Activated naive CD8-positive, alpha-beta T cell treated with anti-CD3 and anti-CD28 coated beads, Interleukin-2, amount 10 ng/mL, durations not matched to agents 7 days and 5 days (primary cell): ENCODE measurements at regions not wholly inside any gene's neighbourhood (a gene's known extent, or its start where the extent isn't known, plus 50 kb on each side); places are given as distances from the start of the nearest gene placed in this dataset.
"Not testable (repeated sequence)": the region's sequence is repeated elsewhere in the genome, so short reads cannot be mapped to it uniquely, and the experiment has no call there.

Experiments
- ATAC-seq: fragments of 150-1000 bp; cut with Tn5 transposase; one replicate; pipeline ENCODE4 v1.10.0; 2021; ENCODE audit warnings: low read depth, moderate library complexity
- POLR2A ChIA-PET: fragments of 350-600 bp; sonication (Branson Sonifier 250); formaldehyde crosslinking; loops from one replicate; lab custom pipeline; 2021; ENCODE audit warnings: antibody characterized with exemption; lab: Charles Lee
- DNase-seq: peaks from one replicate; pipeline ENCODE4 v3.0.0; 2021
- H3K27ac Mint-ChIP-seq: one replicate; pipeline ENCODE4 v1.8.0; 2022; ENCODE audit warnings: mild to moderate bottlenecking, mixed read lengths
- H3K27me3 Mint-ChIP-seq: one replicate; pipeline ENCODE4 v1.8.0; 2022; ENCODE audit warnings: mild to moderate bottlenecking, moderate library complexity, mixed read lengths
- H3K36me3 Mint-ChIP-seq: one replicate; pipeline ENCODE4 v1.8.0; 2021; ENCODE audit warnings: mild to moderate bottlenecking, mixed read lengths
- H3K4me1 Mint-ChIP-seq: one replicate; pipeline ENCODE4 v1.8.0; 2021; ENCODE audit warnings: mixed read lengths
- H3K4me3 Mint-ChIP-seq: one replicate; pipeline ENCODE4 v1.8.0; 2022; ENCODE audit warnings: mild to moderate bottlenecking, moderate library complexity, mixed read lengths
- H3K9me3 Mint-ChIP-seq: one replicate; pipeline ENCODE4 v1.8.0; 2021; ENCODE audit warnings: mixed read lengths

DNA sequence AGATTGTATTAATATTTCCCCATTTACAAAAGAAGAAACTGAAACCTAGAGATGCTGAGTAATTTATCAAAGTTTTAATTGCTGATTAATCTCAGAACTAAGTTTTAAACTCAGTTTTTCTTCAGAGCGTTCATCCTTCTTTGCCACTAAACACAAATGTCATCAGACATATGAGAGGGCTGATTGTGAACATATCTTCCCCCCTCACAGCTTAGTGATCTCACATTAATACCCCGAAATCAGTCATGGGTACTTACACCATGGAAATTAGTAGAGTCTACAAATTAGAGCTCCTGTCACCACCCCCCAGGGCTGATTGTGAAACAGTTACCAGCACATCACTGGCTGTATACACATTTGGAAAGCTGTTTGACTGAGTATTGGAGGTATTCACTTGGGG lies 189.3 kb upstream of the SGO1 start:
- no peak overlapping the region for H3K4me3 Mint-ChIP-seq
- H3K27ac Mint-ChIP-seq: no peak overlapping the region
- no peaks in the 10 kb centered on the region for H3K27me3 Mint-ChIP-seq
- no peaks in the 10 kb centered on the region for H3K36me3 Mint-ChIP-seq
- POLR2A ChIA-PET: no interaction called here
- H3K9me3 Mint-ChIP-seq: peaks cover 1% of the 10 kb centered on the region
- no peak for ATAC-seq
- H3K4me1 Mint-ChIP-seq: no peaks in the 10 kb centered on the region
- DNase-seq: no peak

DNA sequence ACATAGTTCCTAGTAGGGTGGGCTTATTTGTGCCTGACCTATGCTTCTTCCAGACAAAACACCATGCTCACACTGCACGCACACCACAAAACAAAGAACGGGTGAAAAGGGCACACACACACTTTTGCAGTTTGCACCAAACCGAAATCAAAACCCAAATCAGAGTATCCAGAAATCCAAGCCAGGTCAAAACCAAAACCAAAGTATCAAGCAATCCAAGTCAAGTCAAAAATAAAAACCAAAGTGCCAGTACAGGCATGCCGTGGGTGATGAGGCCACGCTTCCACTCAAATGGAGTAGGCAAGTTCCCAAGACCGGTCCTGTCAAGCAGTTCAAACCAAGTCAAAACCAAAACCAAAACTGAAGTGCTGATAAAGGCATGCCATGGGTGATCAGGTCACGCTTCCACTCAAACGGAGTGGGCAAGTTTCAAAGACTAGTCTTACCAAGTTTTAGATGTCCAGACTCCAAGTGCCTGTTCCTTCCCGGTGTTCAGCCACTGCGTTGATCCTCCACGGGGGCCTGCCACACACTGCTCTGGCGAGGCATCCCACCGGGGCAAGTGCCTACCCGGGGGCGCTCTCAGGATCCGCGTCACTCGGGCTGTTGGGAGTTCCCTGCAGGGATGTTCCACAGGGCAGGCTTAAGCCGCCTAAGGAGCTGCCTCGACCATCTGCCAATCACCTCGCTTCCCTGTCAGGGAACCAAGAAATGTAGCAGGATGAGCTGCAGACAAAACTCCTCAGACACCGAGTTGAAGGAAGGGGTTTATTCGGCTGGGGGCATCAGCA lies 184.5 kb upstream of the SGO1 start:
- H3K4me3 Mint-ChIP-seq, H3K27ac Mint-ChIP-seq, DNase-seq, H3K27me3 Mint-ChIP-seq, POLR2A ChIA-PET, H3K4me1 Mint-ChIP-seq, ATAC-seq, H3K9me3 Mint-ChIP-seq, H3K36me3 Mint-ChIP-seq: not testable (repeated sequence)

DNA sequence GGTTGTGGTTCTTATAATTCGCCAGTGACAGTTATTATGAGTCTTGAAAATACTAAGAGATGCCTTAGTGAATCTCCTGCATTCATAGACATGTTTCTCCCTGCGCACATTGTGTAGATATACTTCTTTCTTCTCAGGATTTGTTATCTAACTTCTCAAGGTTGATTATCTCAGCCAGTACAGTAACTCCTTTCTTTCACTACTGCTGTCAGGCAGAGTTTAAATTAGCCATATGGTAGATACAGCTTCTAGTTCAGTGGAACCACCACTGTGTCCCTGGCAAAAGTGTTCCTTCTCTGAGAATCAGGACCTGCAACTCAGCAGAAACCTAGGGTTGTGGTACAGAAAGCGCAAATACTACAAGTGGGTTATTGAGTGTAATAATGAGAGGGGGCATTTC lies 175.0 kb upstream of the SGO1 start:
- POLR2A ChIA-PET: no interaction called here
- H3K27ac Mint-ChIP-seq: no peak overlapping the region
- H3K36me3 Mint-ChIP-seq: peaks cover 3% of the 10 kb centered on the region
- H3K4me3 Mint-ChIP-seq: no peak overlapping the region
- H3K4me1 Mint-ChIP-seq: no peaks in the 10 kb centered on the region
- no peaks in the 10 kb centered on the region for H3K27me3 Mint-ChIP-seq
- H3K9me3 Mint-ChIP-seq: no peaks in the 10 kb centered on the region
- DNase-seq (no peak), ATAC-seq (no peak)

DNA sequence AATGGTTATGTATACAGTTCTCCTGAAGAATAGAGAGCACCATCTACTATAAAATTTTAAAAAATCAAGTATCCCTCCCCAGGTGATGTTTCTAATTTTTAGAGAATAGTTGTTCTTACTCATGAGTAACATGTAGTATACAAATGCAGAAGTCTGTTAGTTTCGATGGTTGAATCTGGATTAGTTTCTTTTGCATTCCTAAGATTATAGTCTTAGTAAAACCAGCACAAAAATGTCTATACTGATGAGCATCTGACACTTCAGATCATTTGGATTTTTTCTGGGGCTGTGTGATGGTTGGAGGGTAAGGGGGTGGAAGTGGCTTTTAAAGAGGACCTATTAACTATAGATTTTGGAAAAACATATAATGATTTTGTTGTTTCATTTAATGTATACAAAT lies 167.3 kb upstream of the SGO1 start:
- DNase-seq: no peak
- H3K27me3 Mint-ChIP-seq: no peaks in the 10 kb centered on the region

DNA sequence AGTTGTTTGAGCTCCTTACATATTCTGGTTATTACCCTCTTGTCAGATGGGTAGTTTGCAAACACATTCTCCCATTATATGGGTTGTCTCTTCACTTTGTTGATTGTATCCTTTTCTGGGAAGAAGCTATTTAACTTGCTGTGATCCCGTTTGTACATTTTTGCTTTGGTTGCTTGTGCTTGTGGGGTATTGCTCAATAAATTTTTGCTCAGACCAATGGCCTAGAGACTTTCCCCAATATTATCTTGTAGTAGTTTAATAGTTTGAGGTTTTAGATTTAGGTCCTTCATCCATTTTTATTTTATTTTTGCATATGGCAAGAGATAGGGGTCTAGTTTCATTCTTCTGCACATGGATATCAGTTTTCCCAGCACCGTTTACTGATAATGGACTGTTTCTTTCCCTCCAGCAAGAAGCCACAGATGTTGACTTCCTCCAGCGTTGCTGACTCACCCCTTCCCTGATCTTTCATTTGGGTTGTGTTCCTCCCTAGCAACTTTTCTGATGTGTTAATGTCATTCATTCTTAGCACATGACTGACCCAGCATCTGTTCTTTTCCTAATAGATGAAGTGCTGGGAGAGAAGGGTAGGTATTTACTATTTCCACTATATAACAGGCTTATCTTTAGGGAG lies 166.7 kb upstream of the SGO1 start:
- ATAC-seq: no peak
- Mint-ChIP-seq H3K4me1 (no peaks in the 10 kb centered on the region), H3K36me3 (peaks cover 3% of the 10 kb centered on the region), H3K27me3 (no peaks in the 10 kb centered on the region), H3K9me3 (no peaks in the 10 kb centered on the region), H3K27ac (no peak overlapping the region), H3K4me3 (no peak overlapping the region)
- POLR2A ChIA-PET: no interaction called here
- no peak for DNase-seq

More for the DNA sequence above, 167.3 kb upstream of the SGO1 start:
- H3K9me3 Mint-ChIP-seq: no peaks in the 10 kb centered on the region
- peaks cover 3% of the 10 kb centered on the region for H3K36me3 Mint-ChIP-seq
- H3K4me3 Mint-ChIP-seq: no peak overlapping the region
- POLR2A ChIA-PET: no interaction called here
- no peak overlapping the region for H3K27ac Mint-ChIP-seq
- ATAC-seq: no peak
- no peaks in the 10 kb centered on the region for H3K4me1 Mint-ChIP-seq

DNA sequence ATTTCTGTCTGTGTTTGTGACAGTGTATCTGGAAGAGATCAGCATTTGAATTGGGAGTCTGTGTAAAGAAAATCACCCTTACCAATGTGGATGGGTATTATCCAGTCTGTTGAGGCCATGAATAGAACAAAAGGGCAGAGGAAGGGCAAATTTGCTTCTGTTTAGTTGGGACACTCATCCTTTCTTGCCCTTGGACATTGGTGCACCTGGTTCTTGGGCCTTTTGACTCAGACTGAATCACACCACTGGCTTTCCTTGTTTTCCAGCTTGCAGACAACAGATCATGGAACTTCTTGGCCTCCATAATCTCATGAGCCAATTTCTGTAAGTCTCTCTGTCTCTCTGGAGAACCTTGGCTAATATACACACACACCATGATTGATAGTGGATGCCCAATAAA lies 164.4 kb upstream of the SGO1 start:
- Mint-ChIP-seq H3K27ac (no peak overlapping the region), H3K27me3 (no peaks in the 10 kb centered on the region), H3K4me3 (no peak overlapping the region), H3K4me1 (no peaks in the 10 kb centered on the region), H3K36me3 (no peaks in the 10 kb centered on the region), H3K9me3 (no peaks in the 10 kb centered on the region)
- ATAC-seq: no peak
- POLR2A ChIA-PET: no interaction called here
- DNase-seq: no peak

DNA sequence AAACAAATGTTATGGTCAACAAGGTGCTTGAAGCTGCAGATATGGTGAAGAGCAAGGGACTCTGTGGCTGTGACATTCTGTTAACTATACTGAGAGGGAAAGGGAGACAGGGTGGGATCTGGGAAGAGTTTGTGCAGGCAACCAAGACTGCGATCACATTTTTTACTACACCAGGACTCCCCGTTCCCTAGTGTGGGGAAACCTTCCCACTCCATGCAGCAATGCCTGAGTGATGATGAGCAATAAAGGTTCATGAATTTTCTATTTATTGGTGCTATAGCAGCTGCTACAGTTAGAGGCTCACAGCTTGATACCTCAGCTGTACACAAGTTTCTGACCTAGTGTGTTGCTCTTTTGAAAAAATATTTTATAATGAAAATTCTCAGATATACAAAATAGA lies 160.9 kb upstream of the SGO1 start:
- Mint-ChIP-seq H3K9me3 (no peaks in the 10 kb centered on the region), H3K27me3 (no peaks in the 10 kb centered on the region), H3K4me1 (no peaks in the 10 kb centered on the region), H3K4me3 (no peak overlapping the region), H3K36me3 (no peaks in the 10 kb centered on the region), H3K27ac (no peak overlapping the region)
- POLR2A ChIA-PET: no interaction called here
- no peak for DNase-seq
- ATAC-seq: no peak

DNA sequence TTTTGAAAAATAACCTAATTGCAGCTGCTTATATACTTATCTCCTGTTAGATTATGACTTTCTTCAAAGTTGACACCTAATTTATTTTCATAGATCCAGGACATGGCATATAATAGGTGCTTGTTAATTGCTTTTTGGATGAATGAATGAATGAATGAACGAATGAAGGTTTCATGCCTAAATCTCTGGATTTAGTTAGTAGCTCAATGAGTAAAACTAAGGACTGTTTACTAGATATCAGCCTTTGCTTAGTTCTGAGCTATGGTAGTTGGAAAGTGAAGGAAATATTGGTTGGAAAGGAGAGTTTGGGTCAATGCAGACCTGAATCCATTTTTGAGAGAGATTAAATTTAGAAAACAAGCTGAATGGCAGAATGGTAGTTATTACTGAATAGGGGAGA lies 160.4 kb upstream of the SGO1 start:
- H3K27ac Mint-ChIP-seq: no peak overlapping the region
- H3K9me3 Mint-ChIP-seq: no peaks in the 10 kb centered on the region
- POLR2A ChIA-PET: no interaction called here
- no peaks in the 10 kb centered on the region for H3K36me3 Mint-ChIP-seq
- ATAC-seq: no peak
- H3K4me1 Mint-ChIP-seq: no peaks in the 10 kb centered on the region
- no peak for DNase-seq
- H3K4me3 Mint-ChIP-seq: no peak overlapping the region
- H3K27me3 Mint-ChIP-seq: no peaks in the 10 kb centered on the region

DNA sequence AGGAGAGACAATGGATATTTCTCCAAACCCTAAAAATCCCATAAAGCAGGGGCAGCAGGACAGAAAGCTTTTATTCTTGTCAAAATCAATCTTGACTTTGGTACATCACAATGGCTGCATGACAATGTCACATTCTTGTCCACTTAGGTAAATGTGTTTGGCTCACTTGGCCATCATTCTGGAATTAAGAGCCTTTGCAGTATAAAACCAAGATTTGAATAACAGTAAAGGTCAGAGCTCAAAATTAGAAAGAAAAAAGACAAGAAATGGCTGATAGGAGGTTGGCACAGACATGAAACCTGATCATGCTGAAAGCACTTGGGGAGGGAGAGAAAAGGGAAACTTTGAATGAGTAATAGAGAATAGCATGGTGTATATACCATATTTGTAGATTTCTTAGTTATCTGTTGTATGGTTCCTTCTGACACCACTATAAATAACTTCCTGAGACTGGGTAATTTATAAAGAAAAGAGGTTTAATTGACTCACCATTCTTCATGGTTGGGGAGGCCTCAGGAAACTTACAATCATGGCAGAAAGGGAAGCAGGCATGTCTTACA lies 158.5 kb upstream of the SGO1 start:
- POLR2A ChIA-PET: no interaction called here
- H3K27me3 Mint-ChIP-seq: no peaks in the 10 kb centered on the region
- H3K4me1 Mint-ChIP-seq: no peaks in the 10 kb centered on the region
- no peak overlapping the region for H3K4me3 Mint-ChIP-seq
- no peak overlapping the region for H3K27ac Mint-ChIP-seq
- H3K36me3 Mint-ChIP-seq: no peaks in the 10 kb centered on the region
- DNase-seq: no peak
- no peak for ATAC-seq
- no peaks in the 10 kb centered on the region for H3K9me3 Mint-ChIP-seq

DNA sequence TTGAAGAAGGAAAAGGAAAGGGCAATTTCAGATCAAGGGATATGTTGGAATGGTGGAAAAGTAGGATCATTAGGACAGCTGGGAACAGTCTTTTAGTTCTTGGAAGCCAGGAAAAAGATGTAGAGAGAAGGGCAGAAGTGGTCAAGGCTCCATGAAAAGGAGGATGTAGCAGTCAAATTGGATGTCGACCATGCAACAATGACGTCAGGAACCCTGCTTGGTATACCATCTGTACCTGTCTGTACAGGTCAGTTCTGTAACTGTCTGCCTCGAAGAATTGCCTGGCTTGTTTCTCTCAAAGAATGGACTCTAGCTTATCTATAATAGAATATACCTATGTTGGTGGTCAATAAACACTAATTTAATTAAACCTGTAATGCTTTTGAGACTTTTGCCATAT lies 157.8 kb upstream of the SGO1 start:
- ATAC-seq (no peak), DNase-seq (no peak)
- Mint-ChIP-seq H3K9me3 (no peaks in the 10 kb centered on the region), H3K4me3 (no peak overlapping the region), H3K36me3 (no peaks in the 10 kb centered on the region), H3K27ac (no peak overlapping the region), H3K27me3 (no peaks in the 10 kb centered on the region), H3K4me1 (no peaks in the 10 kb centered on the region)
- POLR2A ChIA-PET: no interaction called here

DNA sequence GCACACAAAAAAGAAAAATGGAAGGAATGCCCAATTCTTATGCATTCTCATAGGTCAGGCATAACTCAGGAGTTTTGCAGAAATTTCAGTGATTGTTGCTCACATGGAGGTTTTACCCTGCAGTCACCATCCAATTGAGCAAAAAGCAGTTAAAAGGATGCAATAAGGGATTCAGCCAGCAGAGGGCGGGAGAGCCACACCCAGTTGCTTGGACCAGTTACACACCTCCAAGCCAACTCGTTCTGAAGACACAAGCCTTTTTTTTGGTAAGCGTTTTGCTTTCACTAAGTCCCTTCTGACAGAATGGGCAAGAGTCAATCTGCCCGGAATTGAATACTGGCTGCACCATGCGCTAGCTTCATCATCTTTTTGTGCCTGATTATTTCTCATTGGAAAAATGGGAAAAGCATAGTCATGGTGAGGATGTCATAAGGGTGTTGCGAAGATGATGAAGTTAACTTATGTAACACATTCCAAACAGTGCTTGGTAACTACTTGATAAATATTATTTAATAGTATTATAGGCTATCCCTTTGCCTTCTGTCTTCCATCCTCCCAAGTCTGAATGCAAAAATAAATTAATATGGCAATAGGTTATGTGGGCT lies 154.4 kb upstream of the SGO1 start:
- Mint-ChIP-seq H3K27me3 (no peaks in the 10 kb centered on the region), H3K27ac (no peak overlapping the region), H3K4me3 (no peak overlapping the region), H3K36me3 (peaks cover 1% of the 10 kb centered on the region), H3K4me1 (no peaks in the 10 kb centered on the region), H3K9me3 (no peaks in the 10 kb centered on the region)
- ATAC-seq: peak; percentile 74
- peak; percentile 43 for DNase-seq
- POLR2A ChIA-PET: no interaction called here

DNA sequence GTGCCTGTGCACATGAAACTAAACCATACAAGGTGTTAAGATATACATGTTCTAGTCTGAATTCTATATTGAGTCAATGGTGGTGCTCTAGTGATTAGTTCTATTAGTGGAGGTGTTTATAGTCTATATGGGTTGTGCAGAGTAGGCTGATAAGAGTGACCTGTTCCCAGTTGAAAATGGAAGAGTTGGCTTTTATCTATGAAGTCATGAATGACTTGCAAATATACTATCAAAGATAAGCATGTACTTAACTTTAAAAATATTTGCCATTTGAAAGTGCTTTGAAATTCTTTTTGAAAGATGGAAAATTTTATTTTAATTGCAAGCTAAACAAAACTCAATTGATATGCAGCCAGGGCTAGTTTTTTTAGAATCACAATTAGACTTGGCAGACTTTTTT lies 150.6 kb upstream of the SGO1 start:
- ATAC-seq: no peak
- DNase-seq: no peak
- no peaks in the 10 kb centered on the region for H3K4me1 Mint-ChIP-seq
- peaks cover 1% of the 10 kb centered on the region for H3K36me3 Mint-ChIP-seq
- POLR2A ChIA-PET: no interaction called here
- H3K4me3 Mint-ChIP-seq: no peak overlapping the region
- no peaks in the 10 kb centered on the region for H3K9me3 Mint-ChIP-seq
- no peak overlapping the region for H3K27ac Mint-ChIP-seq
- no peaks in the 10 kb centered on the region for H3K27me3 Mint-ChIP-seq

DNA sequence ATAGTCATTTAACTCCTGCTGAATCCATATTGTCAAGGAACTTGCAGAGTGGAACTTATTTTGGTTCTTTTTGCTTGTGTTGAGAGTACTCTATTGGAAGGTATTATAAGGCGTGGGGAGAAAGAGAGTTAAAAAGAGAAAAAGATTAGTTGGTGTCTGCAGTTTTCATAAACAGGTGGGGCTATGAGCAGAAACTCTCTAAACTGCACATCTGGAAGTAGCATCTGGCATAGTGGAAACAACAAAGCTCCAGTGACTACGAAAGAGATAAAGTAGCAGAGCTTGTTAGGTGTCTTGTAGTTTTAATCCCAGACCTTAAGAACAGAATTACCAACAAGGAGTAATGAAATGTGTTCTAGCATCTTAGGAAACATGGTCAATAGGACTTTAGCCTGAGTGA lies 148.8 kb upstream of the SGO1 start:
- Mint-ChIP-seq H3K27ac (no peak overlapping the region), H3K4me1 (no peaks in the 10 kb centered on the region), H3K4me3 (no peak overlapping the region), H3K36me3 (peaks cover 1% of the 10 kb centered on the region), H3K27me3 (no peaks in the 10 kb centered on the region), H3K9me3 (no peaks in the 10 kb centered on the region)
- no peak for ATAC-seq
- DNase-seq: no peak
- POLR2A ChIA-PET: no interaction called here

DNA sequence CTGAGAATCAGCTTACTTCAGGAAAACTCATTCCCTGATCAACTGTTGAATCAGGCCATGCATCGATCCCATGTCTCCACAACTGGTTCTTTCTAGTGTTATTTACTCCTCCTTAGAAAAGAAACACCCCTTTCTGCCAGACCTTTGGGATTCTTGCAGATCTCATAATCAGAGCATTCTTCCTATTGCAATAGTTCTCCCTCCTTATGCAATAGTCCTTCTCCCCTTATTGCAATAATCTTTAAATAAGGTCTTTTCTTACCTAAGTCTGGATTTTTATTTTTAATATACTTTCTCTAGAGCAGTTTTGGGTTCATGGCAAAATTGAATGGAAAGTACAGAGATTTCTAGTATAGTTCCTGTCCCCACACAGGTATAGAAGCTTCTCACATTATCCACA lies 141.9 kb upstream of the SGO1 start:
- no peaks in the 10 kb centered on the region for H3K27me3 Mint-ChIP-seq

More for the DNA sequence above, 141.9 kb upstream of the SGO1 start:
- H3K36me3 Mint-ChIP-seq: no peaks in the 10 kb centered on the region
- DNase-seq (no peak), ATAC-seq (no peak)
- no peaks in the 10 kb centered on the region for H3K9me3 Mint-ChIP-seq
- no peak overlapping the region for H3K4me3 Mint-ChIP-seq
- no peak overlapping the region for H3K27ac Mint-ChIP-seq
- POLR2A ChIA-PET: no interaction called here
- H3K4me1 Mint-ChIP-seq: no peaks in the 10 kb centered on the region
